Upper lobe of left lung (tissue), 6 donors: ENCODE measurements at regions not wholly inside any gene's neighbourhood (a gene's known extent, or its start where the extent isn't known, plus 50 kb on each side); places are given as distances from the start of the nearest gene placed in this dataset.
"Not testable (repeated sequence)": the region's sequence is repeated elsewhere in the genome, so short reads cannot be mapped to it uniquely, and the experiment has no call there.

Source experiments
- ATAC-seq, 2 donors: fragments of 200-7000 bp; cut with Tn5 transposase; one replicate each; pipeline ENCODE4 v1.9.1; 2022; ENCODE audit warnings: mild to moderate bottlenecking in 2 of 2, moderate library complexity in 2 of 2; ENCODE audit not compliant: low FRiP score in 2 of 2
- DNase-seq, 2 donors: peaks; one replicate each; pipeline ENCODE4 v3.0.0-alpha.2; 2019 to 2020
- H3K27ac ChIP-seq, 4 donors: fragments of 200-600 bp; sonication (generic); one replicate each; pipeline ENCODE4 v1.5.1; 2016 to 2019
- H3K27me3 ChIP-seq, 4 donors: fragments of 200-600 bp; sonication (generic); one replicate each; pipeline ENCODE4 v1.5.1; 2017 to 2019
- H3K36me3 ChIP-seq, 4 donors: fragments of 200-600 bp; sonication (generic); one replicate each; pipeline ENCODE4 v1.5.1; 2016 to 2019
- H3K4me1 ChIP-seq, 4 donors: fragments of 200-600 bp; sonication (generic); one replicate each; pipeline ENCODE4 v1.5.1; 2018 to 2019
- H3K4me3 ChIP-seq, 4 donors: fragments of 200-600 bp; sonication (generic); one replicate each; pipeline ENCODE4 v1.5.1; 2017 to 2019; ENCODE audit warnings: mild to moderate bottlenecking in 2 of 4, moderate library complexity in 1 of 4
- H3K9me3 ChIP-seq, 4 donors: fragments of 200-600 bp; sonication (generic); one replicate each; pipeline ENCODE4 v1.5.1; 2018 to 2019
- CTCF ChIP-seq, 6 experiments: fragments of 450-650 bp in 4 of 6; fragments of 200-600 bp in 2 of 6; sonication (generic) in 2 of 6; IDR thresholded peaks; one replicate each; pipeline ENCODE4 v1.5.1; 2016 to 2019; ENCODE audit warnings: antibody characterized with exemption in 6 of 6
- EP300 ChIP-seq, 4 donors: sonication (generic); formaldehyde crosslinking; IDR thresholded peaks; one replicate each; pipeline ENCODE4 v1.5.1; 2017; ENCODE audit warnings: antibody characterized with exemption in 4 of 4, control low read depth in 2 of 4
- POLR2A ChIP-seq, 4 donors: fragments of 450-650 bp; IDR thresholded peaks; one replicate each; pipeline ENCODE4 v1.5.1; 2016 to 2017; ENCODE audit warnings: antibody characterized with exemption in 4 of 4, mild to moderate bottlenecking in 2 of 4
- POLR2AphosphoS5 ChIP-seq, 2 donors: sonication (generic); formaldehyde crosslinking; IDR thresholded peaks; one replicate each; pipeline ENCODE4 v1.5.1; 2017; ENCODE audit warnings: antibody characterized with exemption in 2 of 2
- WGBS, 2 donors: methylation state at CpG; one replicate each; pipeline ENCODE4 v1.1.5; 2017 to 2018; 5-methylcytosine and 5-hydroxymethylcytosine counted together
- donor health status: DM: no; HTN: no; CAD: no; lungs with moderate emphysema.
- donor health status: DM: no; HTN: yes; CAD: no; lungs with severe emphysema.

GRCh38 chr11:93907901-93908300 lies 57.5 kb upstream of the VSTM5 start:
- H3K36me3 ChIP-seq: no peaks in the 10 kb centered on the region
- H3K27me3 ChIP-seq: no peaks in the 10 kb centered on the region
- H3K4me1 ChIP-seq: no peaks in the 10 kb centered on the region
- no peak for TF ChIP-seq POLR2A (IDR thresholded peaks at IDR 0.05)
- TF ChIP-seq CTCF (IDR thresholded peaks at IDR 0.05): no peak
- TF ChIP-seq EP300 (IDR thresholded peaks at IDR 0.05): no peak
- no peak for TF ChIP-seq POLR2AphosphoS5 (IDR thresholded peaks at IDR 0.05)
- H3K27ac ChIP-seq: no peak overlapping the region
- DNase-seq (no peak), ATAC-seq (no peak)
- no peaks in the 10 kb centered on the region for H3K9me3 ChIP-seq
- WGBS, 2 donors: 45 to 50% methylated on average over 1 of the region's 1 CpG
- H3K4me3 ChIP-seq: no peak overlapping the region

GRCh38 chr11:93908689-93909088 lies 58.3 kb upstream of the VSTM5 start:
- TF ChIP-seq EP300 (IDR thresholded peaks at IDR 0.05) (no peak), POLR2AphosphoS5 (IDR thresholded peaks at IDR 0.05) (no peak), CTCF (IDR thresholded peaks at IDR 0.05) (no peak), POLR2A (IDR thresholded peaks at IDR 0.05) (no peak)
- Histone ChIP-seq H3K4me3 (no peak overlapping the region), H3K27me3 (no peaks in the 10 kb centered on the region), H3K9me3 (no peaks in the 10 kb centered on the region), H3K36me3 (no peaks in the 10 kb centered on the region), H3K27ac (no peak overlapping the region), H3K4me1 (no peaks in the 10 kb centered on the region)
- 32 to 51% methylated on average over 2 of the region's 2 CpGs for WGBS, 2 donors
- ATAC-seq (no peak), DNase-seq (no peak)

GRCh38 chr11:93917673-93918072 lies 67.3 kb upstream of the VSTM5 start:
- no peak overlapping the region for H3K4me3 ChIP-seq
- DNase-seq: no peak
- H3K27me3 ChIP-seq: no peaks in the 10 kb centered on the region
- 83 to 85% methylated on average over 5 of the region's 5 CpGs for WGBS, 2 donors
- H3K9me3 ChIP-seq: no peaks in the 10 kb centered on the region
- H3K36me3 ChIP-seq: no peaks in the 10 kb centered on the region
- no peak overlapping the region for H3K27ac ChIP-seq
- ATAC-seq: no peak
- no peak for TF ChIP-seq POLR2AphosphoS5 (IDR thresholded peaks at IDR 0.05)
- no peak for TF ChIP-seq CTCF (IDR thresholded peaks at IDR 0.05)
- no peak for TF ChIP-seq POLR2A (IDR thresholded peaks at IDR 0.05)
- TF ChIP-seq EP300 (IDR thresholded peaks at IDR 0.05): no peak
- H3K4me1 ChIP-seq: no peaks in the 10 kb centered on the region

GRCh38 chr11:93921695-93922468 lies 71.5 kb upstream of the VSTM5 start:
- ATAC-seq (no peak), DNase-seq (peak in 1 of 2 donors; percentile 29)
- Histone ChIP-seq H3K27me3 (no peaks in the 10 kb centered on the region), H3K4me1 (no peaks in the 10 kb centered on the region), H3K27ac (no peak overlapping the region), H3K36me3 (no peaks in the 10 kb centered on the region), H3K4me3 (no peak overlapping the region), H3K9me3 (no peaks in the 10 kb centered on the region)
- no peak for TF ChIP-seq POLR2AphosphoS5 (IDR thresholded peaks at IDR 0.05)
- TF ChIP-seq CTCF (IDR thresholded peaks at IDR 0.05): peak in 4 of 6 experiments; percentile 37 to 63 (median 52)
- TF ChIP-seq POLR2A (IDR thresholded peaks at IDR 0.05): no peak
- 25 to 27% methylated on average over 7 of the region's 7 CpGs for WGBS, 2 donors

- H3K4me3 ChIP-seq: no peak overlapping the region
- TF ChIP-seq POLR2A (IDR thresholded peaks at IDR 0.05) (no peak), POLR2AphosphoS5 (IDR thresholded peaks at IDR 0.05) (no peak), EP300 (IDR thresholded peaks at IDR 0.05) (no peak), CTCF (IDR thresholded peaks at IDR 0.05) (no peak)
- 58 to 67% methylated on average over 4 of the region's 4 CpGs for WGBS, 2 donors
- no peaks in the 10 kb centered on the region for H3K36me3 ChIP-seq
- no peaks in the 10 kb centered on the region for H3K27me3 ChIP-seq
- no peak overlapping the region for H3K27ac ChIP-seq
- DNase-seq (no peak), ATAC-seq (no peak)
- no peaks in the 10 kb centered on the region for H3K4me1 ChIP-seq
- H3K9me3 ChIP-seq: no peaks in the 10 kb centered on the region
Measured at GRCh38 chr11:93922830-93923229, 72.4 kb upstream of the VSTM5 start.

- 77 to 100% methylated on average over 1 to 2 of the region's 2 CpGs for WGBS, 2 donors
- H3K27me3 ChIP-seq, H3K4me1 ChIP-seq, ATAC-seq, H3K27ac ChIP-seq, H3K9me3 ChIP-seq, H3K36me3 ChIP-seq, H3K4me3 ChIP-seq, DNase-seq: not testable (repeated sequence)
Measured at GRCh38 chr11:93926099-93926498, 75.7 kb upstream of the VSTM5 start.
